Endothelial cell (in vitro differentiated cells): ENCODE measurements at regions not wholly inside any gene's neighbourhood (a gene's known extent, or its start where the extent isn't known, plus 50 kb on each side); places are given as distances from the start of the nearest gene placed in this dataset.
A peak's percentile ranks its signal among the peaks of the same experiment; 100 is the strongest.
"Not testable (repeated sequence)": the region's sequence is repeated elsewhere in the genome, so short reads cannot be mapped to it uniquely, and the experiment has no call there.

Experiments used
- DNase-seq: peaks from one replicate; pipeline ENCODE4 v3.0.0; 2021; ENCODE audit warnings: low spot score
- H3K27ac Mint-ChIP-seq: one replicate; pipeline ENCODE4 v1.8.0; 2021; ENCODE audit warnings: mixed read lengths, inconsistent platforms; ENCODE audit not compliant: unreplicated experiment
- H3K27me3 Mint-ChIP-seq: one replicate; pipeline ENCODE4 v1.8.0; 2021; ENCODE audit warnings: mild to moderate bottlenecking, moderate library complexity, mixed read lengths, inconsistent platforms; ENCODE audit not compliant: unreplicated experiment
- H3K36me3 Mint-ChIP-seq: one replicate; pipeline ENCODE4 v1.8.0; 2021; ENCODE audit warnings: mild to moderate bottlenecking, low read depth, mixed read lengths, inconsistent platforms; ENCODE audit not compliant: unreplicated experiment
- H3K4me1 Mint-ChIP-seq: one replicate; pipeline ENCODE4 v1.8.0; 2021; ENCODE audit warnings: mild to moderate bottlenecking, mixed read lengths, inconsistent platforms; ENCODE audit not compliant: unreplicated experiment
- H3K4me3 Mint-ChIP-seq: one replicate; pipeline ENCODE4 v1.8.0; 2021; ENCODE audit warnings: mild to moderate bottlenecking, mixed read lengths, inconsistent platforms; ENCODE audit not compliant: unreplicated experiment
- H3K9me3 Mint-ChIP-seq: one replicate; pipeline ENCODE4 v1.8.0; 2021; ENCODE audit warnings: mixed read lengths, inconsistent platforms; ENCODE audit not compliant: unreplicated experiment
- CTCF ChIP-seq: fragments of 200-600 bp; sonication (generic); IDR thresholded peaks from one replicate; pipeline ENCODE4 v1.5.0; 2021; ENCODE audit warnings: antibody characterized with exemption; ENCODE audit not compliant: unreplicated experiment

DNA sequence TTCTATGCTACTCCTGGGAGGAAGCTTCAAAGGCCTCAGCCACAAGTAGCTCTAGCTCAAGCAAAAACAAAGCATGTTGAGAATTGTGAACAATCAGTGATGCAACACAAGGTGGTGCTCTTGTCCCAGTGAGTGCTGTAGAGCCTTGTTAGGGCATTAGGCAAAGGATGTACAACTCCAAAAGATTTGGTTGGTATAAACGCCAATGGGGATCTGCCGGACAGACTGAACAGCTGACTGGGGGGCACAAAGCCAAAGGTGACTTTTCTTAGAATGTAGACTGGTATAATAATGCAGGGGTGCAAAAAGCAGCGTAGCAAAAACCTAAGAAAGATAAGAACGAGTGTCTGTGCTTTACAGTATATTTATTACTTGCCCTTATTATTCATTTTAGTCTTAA lies 62.6 kb upstream of the ALB start:
- peak; percentile 50 for DNase-seq
- Mint-ChIP-seq H3K4me3 (no peak overlapping the region), H3K36me3 (no peaks in the 10 kb centered on the region), H3K9me3 (no peaks in the 10 kb centered on the region), H3K27ac (no peak overlapping the region), H3K27me3 (peaks cover 2% of the 10 kb centered on the region), H3K4me1 (peaks cover 5% of the 10 kb centered on the region)
- peak; percentile 27 for TF ChIP-seq CTCF

DNA sequence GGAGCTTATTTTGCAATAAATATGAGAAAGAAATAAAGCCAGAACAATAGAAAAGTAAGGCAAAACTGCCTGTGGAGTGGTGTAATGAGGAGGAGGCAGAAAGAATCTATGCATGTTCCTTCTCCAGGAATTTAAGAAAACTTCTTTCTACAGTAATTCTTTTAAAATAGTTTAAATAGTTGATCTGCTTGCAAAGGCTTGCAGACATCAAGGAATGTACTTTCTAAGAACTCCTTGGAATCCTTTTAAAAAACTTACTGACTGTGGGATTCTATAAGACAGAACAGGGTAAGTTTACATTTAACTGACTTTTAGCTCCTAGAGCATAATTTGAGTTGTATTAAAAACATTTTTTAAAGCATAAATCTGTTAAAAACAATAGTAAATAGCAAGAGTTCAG lies 63.2 kb upstream of the ALB start:
- H3K4me1 Mint-ChIP-seq, result peaks cover 5% of the 10 kb centered on the region
- no peak for TF ChIP-seq CTCF

DNA sequence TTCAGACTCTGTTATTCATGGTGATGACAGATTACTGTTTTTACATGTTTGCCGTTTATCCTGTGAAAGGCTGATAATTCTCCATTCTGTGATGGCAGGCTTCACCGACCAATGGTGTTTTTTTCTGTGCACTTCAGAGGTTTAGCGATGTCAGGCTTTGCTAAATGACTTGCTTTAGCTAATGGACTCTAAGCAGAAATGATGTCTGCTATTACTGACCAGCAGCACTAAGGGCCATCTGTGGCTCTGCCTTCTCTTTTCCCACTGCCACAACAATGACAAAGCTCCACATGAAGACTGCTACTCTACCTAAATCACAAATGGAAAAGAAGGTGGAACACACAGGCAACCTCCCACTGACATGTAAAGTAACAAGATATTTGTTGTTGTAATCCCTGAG lies 68.4 kb upstream of the ALB start:
- Mint-ChIP-seq H3K27me3 (peaks cover 2% of the 10 kb centered on the region), H3K27ac (no peak overlapping the region), H3K36me3 (no peaks in the 10 kb centered on the region), H3K4me1 (no peaks in the 10 kb centered on the region), H3K9me3 (no peaks in the 10 kb centered on the region), H3K4me3 (no peak overlapping the region)
- DNase-seq, result no peak
- TF ChIP-seq CTCF, result no peak

More for the DNA sequence above, 63.2 kb upstream of the ALB start:
- H3K4me3 Mint-ChIP-seq, result no peak overlapping the region
- no peaks in the 10 kb centered on the region for H3K36me3 Mint-ChIP-seq
- no peak for DNase-seq
- H3K27ac Mint-ChIP-seq, result no peak overlapping the region
- H3K27me3 Mint-ChIP-seq, result peaks cover 2% of the 10 kb centered on the region
- H3K9me3 Mint-ChIP-seq, result no peaks in the 10 kb centered on the region

DNA sequence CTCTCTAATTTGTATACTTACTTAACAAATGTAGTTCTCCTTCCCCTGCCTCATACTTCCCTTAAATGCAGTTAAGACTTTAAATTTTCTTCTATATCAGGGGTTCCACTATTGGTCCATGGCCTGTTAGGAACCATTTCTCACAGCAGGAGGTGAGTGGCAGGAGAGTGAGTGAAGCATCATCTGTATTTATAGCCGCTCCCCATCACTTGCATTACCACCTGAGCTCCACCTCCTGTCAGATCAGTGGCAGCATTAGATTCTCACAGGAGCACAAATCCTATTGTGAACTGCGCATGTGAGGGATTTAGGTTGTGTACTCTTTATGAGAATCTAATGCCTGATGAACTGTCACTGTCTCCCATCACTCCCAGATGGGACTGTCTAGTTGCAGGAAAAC lies 72.1 kb upstream of the ALB start:
- H3K27me3 Mint-ChIP-seq, H3K27ac Mint-ChIP-seq, H3K36me3 Mint-ChIP-seq, H3K4me3 Mint-ChIP-seq, H3K9me3 Mint-ChIP-seq, DNase-seq, H3K4me1 Mint-ChIP-seq: not testable (repeated sequence)

GRCh38 chr4:73329300-73329699 lies 70.7 kb upstream of the ANKRD17 start:
- no peak for DNase-seq

DNA sequence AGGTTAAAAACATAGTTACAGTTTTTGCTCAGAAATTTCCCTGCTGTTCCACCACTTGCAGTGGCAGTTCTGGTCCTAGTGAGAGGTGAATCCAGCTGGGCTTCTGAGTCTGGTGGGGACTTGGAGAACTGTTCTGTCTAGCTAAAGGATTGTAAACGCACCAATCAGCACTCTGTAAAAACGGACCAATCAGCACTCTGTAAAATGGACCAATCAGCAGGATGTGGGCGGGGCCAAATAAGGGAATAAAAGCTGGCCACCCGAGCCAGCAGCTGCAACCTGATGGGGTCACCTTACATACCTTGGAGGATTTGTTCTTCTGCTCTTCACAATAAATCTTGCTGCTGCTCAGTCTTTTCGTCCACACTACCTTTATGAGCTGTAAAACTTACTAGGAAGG lies 67.2 kb upstream of the ANKRD17 start:
- not testable (repeated sequence) for H3K27ac Mint-ChIP-seq, H3K4me1 Mint-ChIP-seq, H3K27me3 Mint-ChIP-seq, H3K36me3 Mint-ChIP-seq, H3K4me3 Mint-ChIP-seq, DNase-seq, H3K9me3 Mint-ChIP-seq

More at GRCh38 chr4:73329300-73329699, 70.7 kb upstream of the ANKRD17 start:
- H3K27me3 Mint-ChIP-seq, result no peaks in the 10 kb centered on the region
- no peaks in the 10 kb centered on the region for H3K4me1 Mint-ChIP-seq
- no peak for TF ChIP-seq CTCF
- H3K27ac Mint-ChIP-seq, result no peak overlapping the region
- no peaks in the 10 kb centered on the region for H3K9me3 Mint-ChIP-seq
- no peak overlapping the region for H3K4me3 Mint-ChIP-seq
- no peaks in the 10 kb centered on the region for H3K36me3 Mint-ChIP-seq
